ENCODE measurements at regions not wholly inside any gene's neighbourhood (a gene's known extent, or its start where the extent isn't known, plus 50 kb on each side); places are given as distances from the start of the nearest gene placed in this dataset.
"Not testable (repeated sequence)": the region's sequence is repeated elsewhere in the genome, so short reads cannot be mapped to it uniquely, and the experiment has no call there.

- Mint-ChIP-seq H3K4me3 (no peak overlapping the region), H3K9me3 (no peaks in the 10 kb centered on the region), H3K27ac (no peak overlapping the region), H3K36me3 (ENCODE audit: low read depth) (no peaks in the 10 kb centered on the region), H3K27me3 (peaks cover 1% of the 10 kb centered on the region), H3K4me1 (no peaks in the 10 kb centered on the region)
- intact Hi-C loops (cut with micrococcal nuclease) = no loop called here
- TF ChIP-seq CTCF (IDR thresholded peaks at IDR 0.05) = no peak
- ChIA-PET POLR2A (no interaction called here), CTCF (interaction anchor here (0.6 kb wide), 1 partner anchor 14 kb away, joined by 3 read pairs; no protein-coding TSS in a partner anchor)
- ATAC-seq (ENCODE audit: low read depth) (no peak), DNase-seq (no peak)
Measured at GRCh38 chr7:41401833-41402232, 301.1 kb downstream of the INHBA start.

GRCh38 chr7:41399171-41399570, 303.7 kb downstream of the INHBA start:
- H3K36me3 Mint-ChIP-seq (ENCODE audit: low read depth) = no peaks in the 10 kb centered on the region
- no peak overlapping the region for H3K4me3 Mint-ChIP-seq
- peaks cover 1% of the 10 kb centered on the region for H3K27me3 Mint-ChIP-seq
- no peaks in the 10 kb centered on the region for H3K9me3 Mint-ChIP-seq
- intact Hi-C loops (cut with micrococcal nuclease) = no loop called here
- POLR2A ChIA-PET = no interaction called here
- ATAC-seq (ENCODE audit: low read depth) = no peak
- CTCF ChIA-PET = no interaction called here
- no peak for TF ChIP-seq CTCF (IDR thresholded peaks at IDR 0.05)
- DNase-seq = no peak
- no peaks in the 10 kb centered on the region for H3K4me1 Mint-ChIP-seq
- no peak overlapping the region for H3K27ac Mint-ChIP-seq

- intact Hi-C loops (cut with micrococcal nuclease) = no loop called here
- H3K4me3 Mint-ChIP-seq = no peak overlapping the region
- H3K27ac Mint-ChIP-seq = no peak overlapping the region
- no peaks in the 10 kb centered on the region for H3K9me3 Mint-ChIP-seq
- DNase-seq = no peak
- H3K27me3 Mint-ChIP-seq = no peaks in the 10 kb centered on the region
- ChIA-PET CTCF (no interaction called here), POLR2A (no interaction called here)
- no peak for ATAC-seq (ENCODE audit: low read depth)
- no peak for TF ChIP-seq CTCF (IDR thresholded peaks at IDR 0.05)
- H3K4me1 Mint-ChIP-seq = no peaks in the 10 kb centered on the region
- H3K36me3 Mint-ChIP-seq (ENCODE audit: low read depth) = no peaks in the 10 kb centered on the region
Measured at GRCh38 chr7:41391818-41392217, 311.1 kb downstream of the INHBA start.

- H3K9me3 Mint-ChIP-seq; H3K4me3 Mint-ChIP-seq; H3K4me1 Mint-ChIP-seq; intact Hi-C loops (cut with micrococcal nuclease); CTCF ChIA-PET; H3K36me3 Mint-ChIP-seq (ENCODE audit: low read depth); DNase-seq; H3K27ac Mint-ChIP-seq; H3K27me3 Mint-ChIP-seq; POLR2A ChIA-PET; ATAC-seq (ENCODE audit: low read depth): not testable (repeated sequence)
Measured at GRCh38 chr7:41388933-41389332, 314.0 kb downstream of the INHBA start.

GRCh38 chr7:41385996-41386395, 316.9 kb downstream of the INHBA start:
- H3K27ac Mint-ChIP-seq = no peak overlapping the region
- TF ChIP-seq CTCF (IDR thresholded peaks at IDR 0.05) = no peak
- H3K27me3 Mint-ChIP-seq = no peaks in the 10 kb centered on the region
- POLR2A ChIA-PET = no interaction called here
- ATAC-seq (ENCODE audit: low read depth) = no peak
- CTCF ChIA-PET = no interaction called here
- no peaks in the 10 kb centered on the region for H3K9me3 Mint-ChIP-seq
- no peak for DNase-seq
- no peak overlapping the region for H3K4me3 Mint-ChIP-seq
- no peaks in the 10 kb centered on the region for H3K4me1 Mint-ChIP-seq
- H3K36me3 Mint-ChIP-seq (ENCODE audit: low read depth) = no peaks in the 10 kb centered on the region
- intact Hi-C loops (cut with micrococcal nuclease) = no loop called here

GRCh38 chr7:41384418-41384817, 318.5 kb downstream of the INHBA start:
- CTCF ChIA-PET = no interaction called here
- Mint-ChIP-seq H3K4me3 (no peak overlapping the region), H3K36me3 (ENCODE audit: low read depth) (no peaks in the 10 kb centered on the region), H3K27ac (no peak overlapping the region), H3K27me3 (no peaks in the 10 kb centered on the region), H3K4me1 (no peaks in the 10 kb centered on the region), H3K9me3 (no peaks in the 10 kb centered on the region)
- intact Hi-C loops (cut with micrococcal nuclease) = no loop called here
- POLR2A ChIA-PET = no interaction called here
- no peak for TF ChIP-seq CTCF (IDR thresholded peaks at IDR 0.05)
- DNase-seq = no peak
- no peak for ATAC-seq (ENCODE audit: low read depth)
